ENCODE measurements at regions not wholly inside any gene's neighbourhood (a gene's known extent, or its start where the extent isn't known, plus 50 kb on each side); places are given as distances from the start of the nearest gene placed in this dataset.

- no TSS peak for BruUV-seq (replicated peaks)
- Histone ChIP-seq H3K9ac (ENCODE audit: control insufficient read depth, insufficient read depth, low read length) (no peak overlapping the region), H3K4me2 (ENCODE audit: control insufficient read depth, insufficient read depth) (no peak overlapping the region), H2AFZ (ENCODE audit: control insufficient read depth, low read depth, low read length) (no peak overlapping the region), H3K36me3 (ENCODE audit: control insufficient read depth in 2 of 2, insufficient read depth in 2 of 2, low read length in 1 of 2) (no peaks in the 10 kb centered on the region), H3K27ac (ENCODE audit: control insufficient read depth, insufficient read depth) (no peak overlapping the region), H3K79me2 (ENCODE audit: control insufficient read depth, insufficient read depth, low read length) (no peaks in the 10 kb centered on the region), H3K4me3 (no peak overlapping the region), H4K20me1 (ENCODE audit: control insufficient read depth, insufficient read depth) (no peaks in the 10 kb centered on the region), H3K4me1 (ENCODE audit: control insufficient read depth, insufficient read depth, low read length) (no peaks in the 10 kb centered on the region), H3K9me3 (replicated peaks; ENCODE audit: control insufficient read depth, insufficient read depth, low read length) (no peaks in the 10 kb centered on the region), H3K27me3 (replicated peaks in 1 of 2; ENCODE audit: control insufficient read depth in 2 of 2, insufficient read depth in 2 of 2, low read length in 1 of 2) (no peaks in the 10 kb centered on the region)
- CTCF ChIA-PET, result interaction anchor here (0.5 kb wide), 1 partner anchor 598 kb away, joined by 3 read pairs; no protein-coding TSS in a partner anchor
- DNase-seq (ENCODE audit: low read depth, low spot score) (no peak), FAIRE-seq (no peak), ATAC-seq (no peak)
- TF ChIP-seq MLLT1 (IDR thresholded peaks at IDR 0.05), result no peak
- no peak for TF ChIP-seq BCLAF1 (IDR thresholded peaks at IDR 0.05)
- no peak for TF ChIP-seq RAD21 (IDR thresholded peaks at IDR 0.05; ENCODE audit: insufficient read depth, low read depth, low read length)
- no peak for TF ChIP-seq SUZ12 (IDR thresholded peaks at IDR 0.05; ENCODE audit: unreplicated experiment)
- no peak for TF ChIP-seq ESRRA (IDR thresholded peaks at IDR 0.05; ENCODE audit: low read length)
- intact Hi-C loops (cut with micrococcal nuclease; ENCODE audit: unreplicated experiment), result no loop called here
- in situ Hi-C loops (cut with MboI), result no loop called here
- POLR2A ChIA-PET, result no interaction called here
- RAD21 ChIA-PET (ENCODE audit: unreplicated experiment), result no interaction called here
- 8% methylated on average over 5 of the region's 5 CpGs for WGBS (ENCODE audit: insufficient coverage, insufficient replicate concordance, low lambda C conversion rate, missing lambda C conversion rate)
- SMC1A ChIA-PET (ENCODE audit: uncharacterized antibody, unreplicated experiment), result no interaction called here
Measured at GRCh38 chr2:83224591-83225200, 1234.4 kb downstream of the SUCLG1 start.
